ENCODE measurements at regions not wholly inside any gene's neighbourhood (a gene's known extent, or its start where the extent isn't known, plus 50 kb on each side); places are given as distances from the start of the nearest gene placed in this dataset.

DNA sequence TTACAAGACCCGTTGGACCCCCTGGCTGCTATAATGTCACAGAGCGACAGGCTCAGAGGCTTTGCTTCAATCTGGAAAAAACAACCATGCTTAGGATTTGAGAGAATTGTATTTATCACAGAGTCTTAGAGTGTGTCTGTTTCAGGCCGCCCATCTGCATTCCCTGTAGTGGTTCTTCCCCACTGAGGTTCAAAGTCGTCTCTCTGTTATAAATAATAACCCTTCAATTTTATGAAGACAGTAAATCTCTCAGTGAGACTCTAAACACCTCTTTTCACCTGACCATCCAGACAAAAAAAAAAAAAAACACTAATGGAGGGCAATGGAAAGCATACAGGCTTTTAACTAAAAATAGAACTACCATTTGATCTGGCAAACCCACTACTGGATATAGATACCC lies 565.4 kb upstream of the AUTS2 start:
- H3K4me3 ChIP-seq (ENCODE audit: low read depth in 1 of 2, low read length in 2 of 2), result no peak overlapping the region
- no peak for ATAC-seq (ENCODE audit: insufficient read depth, low read depth)
- H3K4me2 ChIP-seq (ENCODE audit: insufficient read depth, low read length), result no peak overlapping the region
- H3K27me3 ChIP-seq (ENCODE audit: insufficient read depth, low read length, poor library complexity), result peaks cover 9% of the 10 kb centered on the region
- no peak overlapping the region for H3K27ac ChIP-seq (ENCODE audit: low read length)
- no peak overlapping the region for H3K9ac ChIP-seq (ENCODE audit: low read depth, low read length)
- no peaks in the 10 kb centered on the region for H4K20me1 ChIP-seq (ENCODE audit: insufficient read depth, low read length)
- no peaks in the 10 kb centered on the region for H3K79me2 ChIP-seq (ENCODE audit: insufficient read depth, low read length)
- DNase-seq, result no peak
- H3K4me1 ChIP-seq (ENCODE audit: insufficient read depth, low read length), result no peaks in the 10 kb centered on the region
- H2AFZ ChIP-seq (ENCODE audit: low read depth, low read length), result no peak overlapping the region
- H3K36me3 ChIP-seq (ENCODE audit: insufficient read depth, low read length), result no peaks in the 10 kb centered on the region
- TF ChIP-seq, protein P1, sequence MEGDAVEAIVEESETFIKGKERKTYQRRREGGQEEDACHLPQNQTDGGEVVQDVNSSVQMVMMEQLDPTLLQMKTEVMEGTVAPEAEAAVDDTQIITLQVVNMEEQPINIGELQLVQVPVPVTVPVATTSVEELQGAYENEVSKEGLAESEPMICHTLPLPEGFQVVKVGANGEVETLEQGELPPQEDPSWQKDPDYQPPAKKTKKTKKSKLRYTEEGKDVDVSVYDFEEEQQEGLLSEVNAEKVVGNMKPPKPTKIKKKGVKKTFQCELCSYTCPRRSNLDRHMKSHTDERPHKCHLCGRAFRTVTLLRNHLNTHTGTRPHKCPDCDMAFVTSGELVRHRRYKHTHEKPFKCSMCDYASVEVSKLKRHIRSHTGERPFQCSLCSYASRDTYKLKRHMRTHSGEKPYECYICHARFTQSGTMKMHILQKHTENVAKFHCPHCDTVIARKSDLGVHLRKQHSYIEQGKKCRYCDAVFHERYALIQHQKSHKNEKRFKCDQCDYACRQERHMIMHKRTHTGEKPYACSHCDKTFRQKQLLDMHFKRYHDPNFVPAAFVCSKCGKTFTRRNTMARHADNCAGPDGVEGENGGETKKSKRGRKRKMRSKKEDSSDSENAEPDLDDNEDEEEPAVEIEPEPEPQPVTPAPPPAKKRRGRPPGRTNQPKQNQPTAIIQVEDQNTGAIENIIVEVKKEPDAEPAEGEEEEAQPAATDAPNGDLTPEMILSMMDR (IDR thresholded peaks at IDR 0.05; ENCODE audit: borderline replicate concordance, extremely low read depth, low read length, poor library complexity, severe bottlenecking), result no peak
- no peak for TF ChIP-seq EZH2 (IDR thresholded peaks at IDR 0.05; ENCODE audit: borderline replicate concordance, low read depth, low read length, severe bottlenecking)
- H3K9me3 ChIP-seq (ENCODE audit: insufficient read depth, low read length, severe bottlenecking), result no peaks in the 10 kb centered on the region

GRCh38 chr7:69035826-69036225 lies 562.4 kb upstream of the AUTS2 start:
- Histone ChIP-seq H3K27me3 (ENCODE audit: insufficient read depth, low read length, poor library complexity) (peaks cover 12% of the 10 kb centered on the region), H3K27ac (ENCODE audit: low read length) (no peak overlapping the region), H3K79me2 (ENCODE audit: insufficient read depth, low read length) (no peaks in the 10 kb centered on the region), H3K36me3 (ENCODE audit: insufficient read depth, low read length) (no peaks in the 10 kb centered on the region), H3K4me2 (ENCODE audit: insufficient read depth, low read length) (no peak overlapping the region), H3K4me3 (ENCODE audit: low read depth in 1 of 2, low read length in 2 of 2) (no peak overlapping the region), H3K4me1 (ENCODE audit: insufficient read depth, low read length) (no peaks in the 10 kb centered on the region), H4K20me1 (ENCODE audit: insufficient read depth, low read length) (no peaks in the 10 kb centered on the region), H3K9me3 (ENCODE audit: insufficient read depth, low read length, severe bottlenecking) (no peaks in the 10 kb centered on the region), H3K9ac (ENCODE audit: low read depth, low read length) (no peak overlapping the region), H2AFZ (ENCODE audit: low read depth, low read length) (no peak overlapping the region)
- DNase-seq (no peak), ATAC-seq (ENCODE audit: insufficient read depth, low read depth) (no peak)
- TF ChIP-seq EZH2 (IDR thresholded peaks at IDR 0.05; ENCODE audit: borderline replicate concordance, low read depth, low read length, severe bottlenecking), result no peak
- TF ChIP-seq, protein P1 (IDR thresholded peaks at IDR 0.05; ENCODE audit: borderline replicate concordance, extremely low read depth, low read length, poor library complexity, severe bottlenecking), result no peak

DNA sequence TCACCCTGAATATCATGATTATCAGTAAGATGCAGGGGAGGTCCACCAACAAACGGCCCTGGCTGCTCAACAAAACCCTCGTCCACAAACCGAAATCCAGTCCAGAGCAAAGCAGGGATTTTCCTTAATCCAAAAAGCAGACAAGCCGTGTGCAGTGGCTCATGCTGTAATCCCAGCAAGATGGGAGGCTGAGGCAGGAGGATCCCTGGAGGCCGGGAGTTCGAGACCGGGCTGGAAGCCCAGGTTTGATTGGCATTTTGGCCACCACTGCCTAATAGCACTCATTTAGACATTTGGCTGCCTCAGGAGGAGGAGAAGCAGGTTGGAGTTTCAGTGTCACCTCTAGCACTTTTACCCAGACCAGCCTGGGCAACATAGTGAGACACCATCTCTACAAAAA lies 562.0 kb upstream of the AUTS2 start:
- H4K20me1 ChIP-seq (ENCODE audit: insufficient read depth, low read length), result no peaks in the 10 kb centered on the region
- H3K9me3 ChIP-seq (ENCODE audit: insufficient read depth, low read length, severe bottlenecking), result no peaks in the 10 kb centered on the region
- no peak overlapping the region for H3K4me2 ChIP-seq (ENCODE audit: insufficient read depth, low read length)
- H2AFZ ChIP-seq (ENCODE audit: low read depth, low read length), result no peak overlapping the region
- no peak overlapping the region for H3K27ac ChIP-seq (ENCODE audit: low read length)
- no peaks in the 10 kb centered on the region for H3K36me3 ChIP-seq (ENCODE audit: insufficient read depth, low read length)
- no peaks in the 10 kb centered on the region for H3K79me2 ChIP-seq (ENCODE audit: insufficient read depth, low read length)
- no peak for TF ChIP-seq EZH2 (IDR thresholded peaks at IDR 0.05; ENCODE audit: borderline replicate concordance, low read depth, low read length, severe bottlenecking)
- TF ChIP-seq, protein P1 (IDR thresholded peaks at IDR 0.05; ENCODE audit: borderline replicate concordance, extremely low read depth, low read length, poor library complexity, severe bottlenecking), result no peak
- DNase-seq (no peak), ATAC-seq (ENCODE audit: insufficient read depth, low read depth) (no peak)
- H3K4me1 ChIP-seq (ENCODE audit: insufficient read depth, low read length), result no peaks in the 10 kb centered on the region
- peaks cover 12% of the 10 kb centered on the region for H3K27me3 ChIP-seq (ENCODE audit: insufficient read depth, low read length, poor library complexity)
- no peak overlapping the region for H3K9ac ChIP-seq (ENCODE audit: low read depth, low read length)
- H3K4me3 ChIP-seq (ENCODE audit: low read depth in 1 of 2, low read length in 2 of 2), result no peak overlapping the region

GRCh38 chr7:69038915-69039314 lies 559.4 kb upstream of the AUTS2 start:
- ATAC-seq (ENCODE audit: insufficient read depth, low read depth), result no peak
- Histone ChIP-seq H4K20me1 (ENCODE audit: insufficient read depth, low read length) (no peaks in the 10 kb centered on the region), H3K4me1 (ENCODE audit: insufficient read depth, low read length) (no peaks in the 10 kb centered on the region)

More at GRCh38 chr7:69038915-69039314, 559.4 kb upstream of the AUTS2 start:
- H3K9ac ChIP-seq (ENCODE audit: low read depth, low read length), result no peak overlapping the region
- no peak for DNase-seq
- no peak overlapping the region for H3K27ac ChIP-seq (ENCODE audit: low read length)
- peaks cover 4% of the 10 kb centered on the region for H3K9me3 ChIP-seq (ENCODE audit: insufficient read depth, low read length, severe bottlenecking)
- peaks cover 12% of the 10 kb centered on the region for H3K27me3 ChIP-seq (ENCODE audit: insufficient read depth, low read length, poor library complexity)
- no peak overlapping the region for H2AFZ ChIP-seq (ENCODE audit: low read depth, low read length)
- H3K4me2 ChIP-seq (ENCODE audit: insufficient read depth, low read length), result no peak overlapping the region
- H3K79me2 ChIP-seq (ENCODE audit: insufficient read depth, low read length), result no peaks in the 10 kb centered on the region
- no peaks in the 10 kb centered on the region for H3K36me3 ChIP-seq (ENCODE audit: insufficient read depth, low read length)
- no peak overlapping the region for H3K4me3 ChIP-seq (ENCODE audit: low read depth in 1 of 2, low read length in 2 of 2)
- no peak for TF ChIP-seq EZH2 (IDR thresholded peaks at IDR 0.05; ENCODE audit: borderline replicate concordance, low read depth, low read length, severe bottlenecking)
- TF ChIP-seq, protein P1 (IDR thresholded peaks at IDR 0.05; ENCODE audit: borderline replicate concordance, extremely low read depth, low read length, poor library complexity, severe bottlenecking), result no peak

Measured in DND-41 (cell line).